ENCODE measurements at regions not wholly inside any gene's neighbourhood (a gene's known extent, or its start where the extent isn't known, plus 50 kb on each side); places are given as distances from the start of the nearest gene placed in this dataset.

- no peak for DNase-seq
These were observed 92.8 kb upstream of the EDIL3 start for GRCh38 chr5:84477485-84477884.

GRCh38 chr5:84474126-84474525 is 89.4 kb upstream of the EDIL3 start:
- DNase-seq, result no peak

DNA sequence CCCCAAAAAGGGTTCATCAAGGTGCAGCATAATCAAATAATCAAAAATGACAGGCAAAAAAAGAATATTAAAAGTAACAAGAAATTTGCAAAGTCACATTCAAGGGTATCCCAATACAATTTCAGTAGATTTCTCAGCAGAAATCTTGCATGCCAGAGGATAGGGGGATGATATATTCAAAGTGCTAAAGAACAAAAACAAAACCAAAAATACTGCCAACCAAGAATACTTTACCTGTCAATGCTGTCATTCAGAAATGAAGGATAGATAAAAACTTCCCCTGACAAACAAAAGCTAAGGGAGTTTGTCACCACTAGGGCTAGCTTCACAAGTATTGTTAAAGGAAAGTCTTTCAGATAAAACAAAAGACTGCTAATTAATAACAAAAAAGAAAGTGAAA is 68.7 kb upstream of the EDIL3 start:
- no peak for DNase-seq

DNA sequence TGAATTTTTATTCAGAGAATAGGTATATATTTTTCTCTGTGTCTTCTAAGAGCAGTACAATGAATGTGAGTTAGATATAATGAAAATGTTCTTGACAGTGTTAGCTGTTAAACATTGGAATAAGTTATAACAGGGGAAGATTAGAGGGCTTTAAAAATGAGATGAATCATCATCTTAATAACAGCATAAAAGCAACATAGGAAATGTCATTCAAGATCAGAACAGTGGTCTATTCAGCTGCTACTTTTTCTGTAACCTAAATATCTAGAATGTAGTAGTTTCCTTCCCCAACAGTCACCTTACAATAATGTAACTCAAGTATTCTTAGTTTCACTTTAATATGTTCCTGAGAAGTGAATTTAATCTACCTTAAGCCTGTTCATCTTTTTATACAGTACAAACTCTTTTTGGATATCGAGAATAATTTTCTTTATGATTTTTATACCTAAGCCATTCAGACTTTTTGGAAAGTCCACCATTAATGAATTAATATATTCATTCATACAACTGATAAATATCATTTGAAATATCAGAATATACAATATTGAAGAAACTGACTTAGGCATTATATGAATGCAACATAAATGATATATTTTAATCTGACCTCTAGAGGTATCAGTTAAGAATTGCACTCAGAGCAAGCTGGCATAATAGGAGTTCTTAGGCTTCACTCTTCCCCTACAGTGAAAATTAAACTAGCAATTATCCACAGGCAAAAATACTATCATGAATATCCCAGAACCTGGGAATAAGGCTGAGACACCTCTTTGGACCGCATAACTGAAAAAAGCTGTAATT is 66.1 kb upstream of the EDIL3 start:
- no peak for DNase-seq

DNA sequence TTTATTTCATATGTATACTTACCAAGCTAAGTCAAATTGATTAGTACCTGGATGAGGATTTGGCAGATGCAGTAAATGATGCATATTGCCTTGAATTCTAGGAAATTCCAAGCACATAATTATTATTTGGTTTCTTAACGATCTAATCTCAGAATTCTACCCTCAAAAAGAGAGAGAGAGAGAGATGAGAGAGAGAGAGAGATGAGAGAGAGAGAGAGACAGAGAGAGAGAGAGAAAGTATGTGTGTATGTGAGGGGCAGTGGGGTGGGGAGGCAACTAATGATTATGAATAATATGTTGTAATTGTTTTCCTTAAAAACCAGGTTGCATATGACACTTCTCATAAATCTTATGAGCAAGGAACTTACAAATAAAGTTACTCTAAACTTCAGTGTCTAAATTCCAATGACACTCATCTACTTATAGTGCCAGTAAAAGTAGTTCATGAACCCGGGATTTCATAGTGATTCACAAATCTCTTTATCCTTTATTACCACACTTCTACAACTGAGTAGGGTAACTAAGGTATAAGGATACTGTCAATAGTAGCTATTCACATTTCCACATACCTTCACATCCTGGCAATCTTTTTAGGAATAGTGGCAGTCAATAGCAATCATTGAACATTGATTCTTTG is 60.5 kb upstream of the EDIL3 start:
- no peak for DNase-seq

GRCh38 chr5:84438456-84438855 is 53.8 kb upstream of the EDIL3 start:
- DNase-seq, result peak; percentile 37

GRCh38 chr5:84437673-84438315 is 53.1 kb upstream of the EDIL3 start:
- DNase-seq, result peak; percentile 93

DNA sequence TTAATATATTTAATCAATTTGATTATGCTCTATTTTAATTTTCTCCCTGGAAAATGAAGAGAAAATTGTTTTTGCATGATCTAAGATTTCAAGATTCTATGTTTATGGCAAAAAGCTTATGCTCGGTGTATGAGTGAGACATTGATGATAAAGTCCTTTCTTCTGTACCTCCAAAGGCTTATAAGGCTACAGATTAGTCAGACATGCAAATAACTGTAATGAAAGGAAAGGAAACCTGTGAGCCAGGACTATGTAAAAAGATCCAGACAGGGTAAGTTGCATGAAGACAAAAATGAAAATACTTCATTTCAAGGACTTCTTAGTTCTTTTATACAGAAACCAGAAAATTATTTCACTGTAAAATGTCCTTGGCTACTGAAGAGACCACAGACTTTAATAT is 52.2 kb upstream of the EDIL3 start:
- DNase-seq, result no peak

DNA sequence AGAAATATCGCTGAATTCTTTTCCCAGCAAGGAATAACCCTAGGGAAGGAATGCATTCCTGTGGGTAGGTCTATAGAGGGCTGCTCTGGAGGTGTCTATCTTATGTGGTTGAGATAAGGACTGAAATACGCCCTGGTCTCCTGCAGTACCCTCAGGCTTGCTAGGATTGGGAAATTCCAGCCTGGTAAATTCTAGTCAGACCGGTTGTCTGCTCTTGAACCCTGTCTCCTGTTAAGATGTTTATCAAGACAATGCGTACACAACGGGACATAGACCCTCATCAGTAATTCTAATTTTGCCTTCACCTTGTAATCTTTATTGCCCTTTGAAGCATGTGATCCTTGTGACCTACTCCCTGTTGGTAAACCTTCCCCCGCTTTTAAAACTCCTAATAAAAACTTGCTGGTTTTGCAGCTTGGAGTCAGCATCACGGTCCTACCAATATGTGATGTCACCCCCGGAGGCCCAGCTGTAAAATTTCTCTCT is 51.2 kb upstream of the EDIL3 start:
- peak; percentile 80 for DNase-seq

All from fibroblast of skin of back (primary cell).